Brain microvascular endothelial cell (primary cell): ENCODE measurements at regions not wholly inside any gene's neighbourhood (a gene's known extent, or its start where the extent isn't known, plus 50 kb on each side); places are given as distances from the start of the nearest gene placed in this dataset.

Experiments used
- DNase-seq: peaks from one replicate; pipeline ENCODE4 v3.0.0-alpha.2; 2020
- H3K27ac ChIP-seq: fragments of 250-450 bp; sonication (Bioruptor Pico); 2 replicates; pipeline ENCODE4 v1.5.1; 2020; ENCODE audit warnings: mild to moderate bottlenecking, moderate library complexity
- H3K27me3 ChIP-seq: fragments of 250-450 bp; sonication (Bioruptor Pico); replicated peaks from 2 replicates; pipeline ENCODE4 v1.5.1; 2020; ENCODE audit warnings: mild to moderate bottlenecking
- H3K36me3 ChIP-seq: fragments of 250-450 bp; sonication (Bioruptor Pico); replicated peaks from 2 replicates; pipeline ENCODE4 v1.5.1; 2020; ENCODE audit warnings: mild to moderate bottlenecking
- H3K4me3 ChIP-seq: 2 replicates; pipeline ENCODE4 v1.5.1; 2011; ENCODE audit warnings: low read depth, mild to moderate bottlenecking, control low read depth, low read length, moderate library complexity
- in situ Hi-C: cut with HindIII; loops from 2 replicates; pipeline ENCODE4 v1.10.0; 2017; ENCODE audit warnings: low sequenced_read_pairs, low pct_ligation_motif_present
- TF ChIP-seq, protein P1 (sequence below): IDR thresholded peaks from 2 replicates; pipeline ENCODE4 v1.5.1; 2011; ENCODE audit warnings: low read depth, mild to moderate bottlenecking, moderate library complexity, low read length, control low read depth, inconsistent platforms; ENCODE audit errors: missing control alignments

DNA sequence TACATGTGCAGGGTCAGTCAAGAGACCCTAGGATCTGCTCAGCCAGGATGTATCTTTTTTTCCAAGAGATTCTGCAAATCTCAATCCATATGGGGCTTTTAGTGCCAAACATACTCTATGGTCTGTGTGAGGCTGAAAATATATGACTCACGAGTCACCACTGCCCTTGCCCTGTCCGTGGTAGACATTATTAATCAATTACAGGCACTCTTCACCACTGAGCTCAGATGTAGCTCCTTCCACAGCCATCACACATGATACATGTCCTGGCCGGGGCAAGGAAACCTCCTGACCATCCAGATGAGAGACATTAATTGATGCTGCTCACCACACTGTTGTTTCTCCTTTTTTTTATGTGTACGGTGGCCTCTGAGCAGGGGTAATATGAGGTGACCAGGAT is 90.2 kb upstream of the RET start:
- Histone ChIP-seq H3K27me3 (no peaks in the 10 kb centered on the region), H3K4me3 (no peak overlapping the region), H3K36me3 (no peaks in the 10 kb centered on the region), H3K27ac (no peak overlapping the region)
- TF ChIP-seq, protein P1, sequence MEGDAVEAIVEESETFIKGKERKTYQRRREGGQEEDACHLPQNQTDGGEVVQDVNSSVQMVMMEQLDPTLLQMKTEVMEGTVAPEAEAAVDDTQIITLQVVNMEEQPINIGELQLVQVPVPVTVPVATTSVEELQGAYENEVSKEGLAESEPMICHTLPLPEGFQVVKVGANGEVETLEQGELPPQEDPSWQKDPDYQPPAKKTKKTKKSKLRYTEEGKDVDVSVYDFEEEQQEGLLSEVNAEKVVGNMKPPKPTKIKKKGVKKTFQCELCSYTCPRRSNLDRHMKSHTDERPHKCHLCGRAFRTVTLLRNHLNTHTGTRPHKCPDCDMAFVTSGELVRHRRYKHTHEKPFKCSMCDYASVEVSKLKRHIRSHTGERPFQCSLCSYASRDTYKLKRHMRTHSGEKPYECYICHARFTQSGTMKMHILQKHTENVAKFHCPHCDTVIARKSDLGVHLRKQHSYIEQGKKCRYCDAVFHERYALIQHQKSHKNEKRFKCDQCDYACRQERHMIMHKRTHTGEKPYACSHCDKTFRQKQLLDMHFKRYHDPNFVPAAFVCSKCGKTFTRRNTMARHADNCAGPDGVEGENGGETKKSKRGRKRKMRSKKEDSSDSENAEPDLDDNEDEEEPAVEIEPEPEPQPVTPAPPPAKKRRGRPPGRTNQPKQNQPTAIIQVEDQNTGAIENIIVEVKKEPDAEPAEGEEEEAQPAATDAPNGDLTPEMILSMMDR = no peak
- in situ Hi-C loops = no loop called here
- DNase-seq = no peak

DNA sequence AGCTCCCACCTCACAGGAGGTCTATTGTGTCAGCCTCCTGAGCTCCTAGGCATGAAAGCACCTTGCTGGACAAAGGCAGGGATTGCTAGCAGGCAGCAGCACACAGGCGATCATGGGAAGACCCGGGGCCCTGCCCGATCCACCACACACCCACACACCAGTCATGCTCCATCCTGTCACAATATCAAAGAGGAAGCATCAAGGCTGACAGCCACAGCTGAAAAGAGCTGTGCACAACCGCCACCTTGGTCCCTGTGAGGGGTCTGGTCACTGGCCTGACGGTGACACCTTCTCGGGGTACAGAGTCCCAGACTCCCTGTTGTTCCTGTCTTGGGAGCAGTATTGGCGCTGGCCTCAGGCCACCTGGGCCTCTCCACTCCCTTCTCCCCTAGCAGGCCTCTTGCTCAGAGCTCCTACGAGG is 89.7 kb upstream of the RET start:
- H3K4me3 ChIP-seq = no peak overlapping the region
- no peaks in the 10 kb centered on the region for H3K36me3 ChIP-seq
- H3K27ac ChIP-seq = no peak overlapping the region
- DNase-seq = no peak
- in situ Hi-C loops = no loop called here
- no peaks in the 10 kb centered on the region for H3K27me3 ChIP-seq
- TF ChIP-seq, protein P1 = no peak

DNA sequence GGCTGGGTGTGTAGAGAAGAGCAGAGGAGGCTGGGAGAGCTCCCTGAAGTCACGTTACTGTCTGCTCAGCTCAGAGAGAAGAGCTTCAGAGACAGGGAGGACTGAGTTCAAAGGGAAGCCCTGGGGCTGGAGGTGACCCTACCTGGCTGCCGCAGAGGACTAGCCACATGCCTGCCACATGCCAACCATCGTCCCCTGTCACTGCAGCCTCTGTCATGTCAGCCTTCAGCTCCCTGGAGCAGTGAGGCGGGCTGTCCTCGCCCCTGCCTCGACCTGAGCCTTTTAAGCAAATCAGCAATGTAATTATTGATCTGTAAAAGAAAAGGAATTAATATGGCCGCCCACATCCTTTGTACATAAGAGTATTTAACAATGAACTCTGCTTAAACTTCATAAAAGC is 89.3 kb upstream of the RET start:
- Histone ChIP-seq H3K27me3 (no peaks in the 10 kb centered on the region), H3K27ac (no peak overlapping the region), H3K36me3 (no peaks in the 10 kb centered on the region), H3K4me3 (no peak overlapping the region)
- DNase-seq = no peak
- TF ChIP-seq, protein P1 = no peak
- in situ Hi-C loops = no loop called here

DNA sequence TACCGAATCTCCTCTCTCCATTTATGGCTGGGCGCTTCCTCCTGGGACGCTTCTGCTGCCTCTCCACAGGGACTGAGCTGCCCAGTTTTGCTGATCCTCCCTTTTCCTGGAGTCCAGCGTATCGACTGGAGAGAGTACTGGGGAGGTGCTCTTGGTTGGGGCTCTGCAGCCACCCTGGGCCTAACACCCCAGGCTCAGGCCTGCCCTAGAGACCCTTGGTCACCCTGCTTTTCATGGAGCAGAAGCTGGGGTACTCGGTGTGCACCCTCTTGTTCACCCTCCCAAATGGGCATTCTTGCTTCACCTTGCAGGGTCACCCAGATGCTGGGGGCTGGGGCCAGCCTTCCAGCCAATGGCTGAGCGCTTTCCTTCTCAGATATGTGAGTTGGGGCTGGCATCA is 88.8 kb upstream of the RET start:
- no peak for DNase-seq
- H3K4me3 ChIP-seq = no peak overlapping the region
- TF ChIP-seq, protein P1 = no peak
- no peak overlapping the region for H3K27ac ChIP-seq
- H3K27me3 ChIP-seq = no peaks in the 10 kb centered on the region
- no peaks in the 10 kb centered on the region for H3K36me3 ChIP-seq
- in situ Hi-C loops = no loop called here

DNA sequence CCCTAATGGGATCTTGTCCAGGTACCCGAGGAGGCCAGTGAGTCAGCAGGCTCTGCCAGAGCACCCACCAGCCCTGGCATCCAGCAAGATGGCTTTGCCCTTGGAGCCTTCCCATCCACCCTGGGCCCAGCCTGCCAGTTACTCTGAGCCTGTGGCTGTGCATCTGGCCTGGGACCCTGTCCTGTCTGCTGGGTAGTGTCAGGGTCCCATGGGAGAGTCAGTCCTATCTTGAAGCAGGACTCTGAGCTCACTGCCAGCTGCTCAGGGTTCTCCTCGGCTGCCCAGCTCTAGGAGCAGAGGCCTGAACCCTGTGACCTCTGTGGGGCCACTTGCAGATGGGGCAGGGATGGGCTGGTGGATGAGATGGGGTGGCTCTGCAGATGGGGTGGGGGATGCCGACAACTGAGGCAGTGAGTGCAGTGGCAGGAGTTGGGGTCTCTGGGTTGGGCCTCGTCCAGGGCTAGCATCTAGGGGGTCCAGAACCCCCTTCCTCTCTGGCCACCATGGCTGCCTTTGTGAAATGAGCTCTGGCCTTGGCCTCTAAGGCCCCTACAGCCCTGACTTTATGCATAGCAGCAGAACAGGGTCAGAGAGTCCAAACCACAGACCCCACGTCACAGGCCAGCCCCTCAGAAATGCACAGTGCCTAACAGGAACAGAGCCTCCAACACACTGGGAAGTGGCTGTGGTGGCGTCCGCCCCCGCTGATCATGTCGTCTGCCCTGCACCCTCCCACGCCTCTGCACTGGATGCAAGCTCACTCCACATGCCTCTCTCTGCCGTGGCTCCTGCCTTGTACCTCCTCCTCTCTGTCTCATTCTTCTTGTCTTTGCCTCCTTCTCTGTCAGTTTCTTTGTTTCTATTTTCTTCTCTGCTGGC is 88.1 kb upstream of the RET start:
- no peak for DNase-seq
- Histone ChIP-seq H3K27ac (no peak overlapping the region), H3K4me3 (no peak overlapping the region), H3K27me3 (no peaks in the 10 kb centered on the region), H3K36me3 (no peaks in the 10 kb centered on the region)
- TF ChIP-seq, protein P1 = no peak
- in situ Hi-C loops = no loop called here

DNA sequence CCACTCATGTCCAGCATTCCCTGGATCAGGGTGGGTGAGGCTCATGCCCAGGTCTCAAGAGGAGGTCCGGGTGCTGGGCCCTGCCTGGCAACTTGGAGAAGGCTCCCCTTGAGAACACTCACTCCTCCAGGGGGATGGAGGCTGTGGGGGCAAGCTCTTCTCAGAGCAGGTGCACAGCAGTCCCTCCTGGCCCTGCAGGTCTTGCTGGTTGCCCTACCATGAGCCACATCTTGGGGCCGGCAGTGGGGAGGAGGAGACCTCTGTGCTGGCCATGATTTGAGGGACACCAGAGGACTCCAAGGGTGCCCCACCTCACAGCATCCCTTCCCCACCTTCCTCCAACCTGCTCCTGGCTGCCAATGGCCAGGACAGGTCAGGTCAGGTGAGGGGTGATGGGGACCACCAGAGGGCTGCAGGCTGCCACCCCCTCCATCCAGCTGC is 87.4 kb upstream of the RET start:
- TF ChIP-seq, protein P1 = no peak
- no peaks in the 10 kb centered on the region for H3K36me3 ChIP-seq
- H3K27ac ChIP-seq = no peak overlapping the region
- H3K4me3 ChIP-seq = no peak overlapping the region
- no peak for DNase-seq
- in situ Hi-C loops = no loop called here
- no peaks in the 10 kb centered on the region for H3K27me3 ChIP-seq
